ENCODE measurements at regions not wholly inside any gene's neighbourhood (a gene's known extent, or its start where the extent isn't known, plus 50 kb on each side); places are given as distances from the start of the nearest gene placed in this dataset.

- Histone ChIP-seq H3K36me3 (no peaks in the 10 kb centered on the region), H3K9me3 (no peaks in the 10 kb centered on the region), H3K4me1 (no peaks in the 10 kb centered on the region), H3K27ac (no peak overlapping the region), H3K4me3 (no peak overlapping the region), H3K27me3 (no peaks in the 10 kb centered on the region)
- intact Hi-C loops (cut with DNase I), result no loop called here
- no peak for TF ChIP-seq CTCF (IDR thresholded peaks at IDR 0.05)
- DNase-seq (ENCODE audit: low spot score in 2 of 2), result no peak
These were observed 123.7 kb downstream of the RBFOX3 start for GRCh38 chr17:79487149-79487548.

GRCh38 chr17:79485991-79486390 lies 124.9 kb downstream of the RBFOX3 start:
- no peak overlapping the region for H3K4me3 ChIP-seq
- intact Hi-C loops (cut with DNase I), result no loop called here
- no peaks in the 10 kb centered on the region for H3K9me3 ChIP-seq
- TF ChIP-seq CTCF (IDR thresholded peaks at IDR 0.05), result no peak
- H3K4me1 ChIP-seq, result no peaks in the 10 kb centered on the region
- H3K27ac ChIP-seq, result no peak overlapping the region
- no peak for DNase-seq (ENCODE audit: low spot score in 2 of 2)
- no peaks in the 10 kb centered on the region for H3K27me3 ChIP-seq
- H3K36me3 ChIP-seq, result no peaks in the 10 kb centered on the region

GRCh38 chr17:79485419-79485985 lies 125.3 kb downstream of the RBFOX3 start:
- Histone ChIP-seq H3K27ac (no peak overlapping the region), H3K4me1 (no peaks in the 10 kb centered on the region), H3K4me3 (no peak overlapping the region), H3K36me3 (no peaks in the 10 kb centered on the region), H3K27me3 (no peaks in the 10 kb centered on the region), H3K9me3 (no peaks in the 10 kb centered on the region)
- TF ChIP-seq CTCF (IDR thresholded peaks at IDR 0.05), result no peak
- intact Hi-C loops (cut with DNase I), result no loop called here
- DNase-seq (ENCODE audit: low spot score in 2 of 2), result no peak

GRCh38 chr17:79484600-79485418 lies 126.0 kb downstream of the RBFOX3 start:
- no peak for DNase-seq (ENCODE audit: low spot score in 2 of 2)
- intact Hi-C loops (cut with DNase I), result no loop called here
- no peaks in the 10 kb centered on the region for H3K27me3 ChIP-seq

GRCh38 chr17:79483842-79484241 lies 127.0 kb downstream of the RBFOX3 start:
- Histone ChIP-seq H3K9me3 (no peaks in the 10 kb centered on the region), H3K4me3 (no peak overlapping the region), H3K36me3 (no peaks in the 10 kb centered on the region), H3K4me1 (no peaks in the 10 kb centered on the region), H3K27me3 (no peaks in the 10 kb centered on the region), H3K27ac (no peak overlapping the region)
- no peak for DNase-seq (ENCODE audit: low spot score in 2 of 2)
- TF ChIP-seq CTCF (IDR thresholded peaks at IDR 0.05), result no peak
- intact Hi-C loops (cut with DNase I), result no loop called here

More at GRCh38 chr17:79484600-79485418, 126.0 kb downstream of the RBFOX3 start:
- H3K9me3 ChIP-seq, result no peaks in the 10 kb centered on the region
- no peak overlapping the region for H3K4me3 ChIP-seq
- no peaks in the 10 kb centered on the region for H3K4me1 ChIP-seq
- no peak overlapping the region for H3K27ac ChIP-seq
- no peaks in the 10 kb centered on the region for H3K36me3 ChIP-seq
- no peak for TF ChIP-seq CTCF (IDR thresholded peaks at IDR 0.05)

All from ascending aorta (tissue), 2 donors.